Thymus (tissue), 11 donors: ENCODE measurements at regions not wholly inside any gene's neighbourhood (a gene's known extent, or its start where the extent isn't known, plus 50 kb on each side); places are given as distances from the start of the nearest gene placed in this dataset.
A peak's percentile ranks its signal among the peaks of the same experiment; 100 is the strongest.

ENCODE experiments used
- DNase-seq, 9 donors: peaks; one replicate each; pipeline ENCODE4 v3.0.0-alpha.2; 2013; ENCODE audit warnings: low spot score in 9 of 9, low read depth in 6 of 9, missing footprints in 1 of 9
- H3K27ac ChIP-seq, 2 donors: one replicate each; pipeline ENCODE4 v1.5.1; 2013; ENCODE audit warnings: control low read depth in 1 of 2, low read depth in 1 of 2, low read length in 1 of 2, mild to moderate bottlenecking in 1 of 2, moderate library complexity in 1 of 2
- H3K27me3 ChIP-seq, 2 donors: one replicate each; pipeline ENCODE4 v1.5.1; 2013; ENCODE audit warnings: low read length in 1 of 2; ENCODE audit not compliant: control insufficient read depth in 2 of 2, insufficient read depth in 1 of 2
- H3K36me3 ChIP-seq, 2 donors: one replicate each; pipeline ENCODE4 v1.5.1; 2013; ENCODE audit warnings: low read length in 1 of 2, mild to moderate bottlenecking in 1 of 2, moderate library complexity in 1 of 2; ENCODE audit not compliant: control insufficient read depth in 2 of 2, insufficient read depth in 2 of 2
- H3K4me1 ChIP-seq, 2 donors: one replicate each; pipeline ENCODE4 v1.5.1; 2013; ENCODE audit warnings: low read length in 2 of 2; ENCODE audit not compliant: control insufficient read depth in 2 of 2, insufficient read depth in 2 of 2
- H3K4me3 ChIP-seq, 2 donors: one replicate each; pipeline ENCODE4 v1.5.1; 2013; ENCODE audit warnings: low read length in 2 of 2, control low read depth in 1 of 2, mild to moderate bottlenecking in 1 of 2
- H3K9me3 ChIP-seq, 2 donors: one replicate each; pipeline ENCODE4 v1.5.1; 2013; ENCODE audit warnings: low read length in 1 of 2, mild to moderate bottlenecking in 1 of 2; ENCODE audit not compliant: control insufficient read depth in 2 of 2, insufficient read depth in 1 of 2
- WGBS: extraction: QIAGEN DNeasy Blood & Tissue Kit; methylation state at CpG from one replicate; pipeline ENCODE4 v1.1.7; 2013; 5-methylcytosine and 5-hydroxymethylcytosine counted together
- donor health status: healthy.

DNA sequence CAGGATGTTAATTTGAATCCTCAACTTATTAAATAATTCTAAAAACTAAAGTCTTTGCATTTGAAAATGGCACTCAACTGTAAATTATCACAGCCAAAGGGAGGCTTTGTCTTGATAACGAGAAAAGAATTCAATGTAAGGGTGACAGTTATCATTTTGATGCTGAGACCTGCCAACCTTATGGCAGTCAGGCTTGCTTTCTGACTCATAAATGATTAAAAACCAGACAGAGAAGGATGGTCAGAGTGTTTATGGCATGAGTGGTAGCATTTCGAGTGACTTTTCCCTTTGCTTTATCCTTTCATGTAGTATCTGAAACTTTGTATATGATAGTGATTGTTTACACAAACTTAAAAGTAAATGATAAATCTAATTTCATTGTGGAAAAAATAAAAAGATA is 53.9 kb upstream of the EPC2 start:
- H3K36me3 ChIP-seq: no peaks in the 10 kb centered on the region
- peaks cover 0 to 5% of the 10 kb centered on the region in 2 donors for H3K4me1 ChIP-seq
- H3K9me3 ChIP-seq: no peaks in the 10 kb centered on the region
- H3K27ac ChIP-seq: no peak overlapping the region
- DNase-seq: no peak
- WGBS: 95% methylated on average over 2 of the region's 2 CpGs
- no peaks in the 10 kb centered on the region for H3K27me3 ChIP-seq
- H3K4me3 ChIP-seq: no peak overlapping the region

- no peak for DNase-seq
- Histone ChIP-seq H3K4me1 (peaks cover 0 to 5% of the 10 kb centered on the region in 2 donors), H3K9me3 (no peaks in the 10 kb centered on the region), H3K4me3 (no peak overlapping the region), H3K27ac (peak overlapping the region in 1 of 2 donors; percentile 46), H3K27me3 (no peaks in the 10 kb centered on the region), H3K36me3 (no peaks in the 10 kb centered on the region)
- 86% methylated on average over 3 of the region's 3 CpGs for WGBS
These were observed 51.8 kb upstream of the EPC2 start for GRCh38 chr2:148592791-148593190.

DNA sequence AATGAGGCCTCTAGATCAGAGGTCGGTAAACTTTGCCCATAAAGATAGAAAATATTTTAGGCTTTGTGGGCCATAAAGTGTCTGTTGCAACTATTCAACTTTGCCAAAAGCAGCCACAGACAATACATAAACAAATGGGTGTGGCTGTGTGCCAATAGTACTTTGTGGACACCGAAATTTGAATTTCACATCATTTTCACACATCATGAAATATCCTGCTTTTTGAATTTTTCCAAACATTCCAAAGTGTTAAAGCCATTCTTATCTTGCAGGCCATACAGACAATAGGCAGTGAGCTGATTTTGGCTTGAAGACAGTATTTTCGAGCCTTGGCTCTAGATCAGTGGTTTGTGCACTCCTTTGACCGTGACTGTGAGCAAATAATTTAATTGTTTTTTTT is 51.1 kb upstream of the EPC2 start:
- no peaks in the 10 kb centered on the region for H3K27me3 ChIP-seq
- no peak for DNase-seq
- no peak overlapping the region for H3K27ac ChIP-seq
- H3K4me1 ChIP-seq: peaks cover 0 to 5% of the 10 kb centered on the region in 2 donors
- H3K36me3 ChIP-seq: no peaks in the 10 kb centered on the region
- H3K4me3 ChIP-seq: no peak overlapping the region
- WGBS: 93% methylated on average over 4 of the region's 4 CpGs
- H3K9me3 ChIP-seq: no peaks in the 10 kb centered on the region

DNA sequence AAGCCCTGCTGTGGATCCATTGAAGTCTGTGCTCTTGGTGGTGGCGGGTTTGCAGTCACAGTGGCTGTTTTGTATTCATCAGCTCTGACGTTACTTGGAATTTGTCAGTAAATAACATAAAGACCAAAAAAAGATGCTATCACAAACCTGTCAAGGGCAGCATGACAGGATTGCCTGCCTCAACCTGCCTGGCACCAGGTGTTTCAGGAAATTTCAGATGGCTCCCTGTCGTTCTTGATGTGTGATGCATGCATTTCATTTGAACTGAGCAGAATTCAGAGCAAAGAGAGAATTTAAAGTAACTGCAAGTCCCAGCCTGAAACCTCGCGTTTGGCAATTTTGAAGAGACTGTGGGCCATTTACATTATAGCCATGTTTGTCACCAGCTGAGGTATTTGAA is 50.3 kb upstream of the EPC2 start:
- WGBS: 89% methylated on average over 5 of the region's 5 CpGs
- no peak overlapping the region for H3K4me3 ChIP-seq
- DNase-seq: peak in 1 of 9 donors; percentile 9
- peaks cover 0 to 5% of the 10 kb centered on the region in 2 donors for H3K4me1 ChIP-seq
- no peak overlapping the region for H3K27ac ChIP-seq
- H3K27me3 ChIP-seq: no peaks in the 10 kb centered on the region
- no peaks in the 10 kb centered on the region for H3K9me3 ChIP-seq
- no peaks in the 10 kb centered on the region for H3K36me3 ChIP-seq
